ENCODE measurements at regions not wholly inside any gene's neighbourhood (a gene's known extent, or its start where the extent isn't known, plus 50 kb on each side); places are given as distances from the start of the nearest gene placed in this dataset.

DNA sequence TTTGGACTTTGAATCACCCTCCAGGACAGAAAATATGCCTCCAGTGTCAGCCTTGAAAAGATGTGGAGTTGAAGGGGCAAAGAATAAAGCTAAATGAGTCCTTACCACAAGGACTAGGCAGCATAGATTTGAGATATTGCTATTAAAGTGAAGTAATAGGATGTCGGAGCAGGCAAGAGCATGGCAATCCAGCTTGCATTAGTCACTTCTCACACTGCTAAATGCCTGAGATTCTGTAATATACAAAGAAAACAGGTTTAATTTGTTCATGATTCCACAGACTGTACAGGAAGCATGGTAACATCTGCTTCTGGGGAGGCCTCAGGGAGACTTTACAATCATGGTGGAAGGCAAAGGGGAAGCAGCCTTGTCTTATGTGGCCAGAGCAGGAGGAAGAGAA lies 109.8 kb upstream of the PCDH7 start:
- Histone ChIP-seq H3K27ac (ENCODE audit: low read depth, low read length) (no peak overlapping the region), H3K9me3 (ENCODE audit: control insufficient read depth in 1 of 2, insufficient read depth in 1 of 2, low read depth in 1 of 2, low read length in 2 of 2) (peaks cover 0 to 5% of the 10 kb centered on the region in 2 experiments; a peak in 1 of 4 replicates), H3K9ac (ENCODE audit: low read length) (no peak overlapping the region), H3K4me2 (ENCODE audit: low read length) (no peak overlapping the region), H3K36me3 (ENCODE audit: control insufficient read depth in 1 of 2, insufficient read depth in 2 of 2, low read length in 2 of 2) (no peaks in the 10 kb centered on the region), H3K27me3 (ENCODE audit: insufficient read depth, low read length) (no peaks in the 10 kb centered on the region), H3K9me2 (ENCODE audit: insufficient read depth) (no peaks in the 10 kb centered on the region), H3K4me1 (ENCODE audit: control insufficient read depth in 1 of 2, insufficient read depth in 2 of 2, low read length in 2 of 2) (no peaks in the 10 kb centered on the region), H3K4me3 (replicated peaks in 1 of 2; ENCODE audit: low read depth in 1 of 2, low read length in 2 of 2) (no peak overlapping the region), H4K20me1 (ENCODE audit: insufficient read depth) (no peaks in the 10 kb centered on the region), H2AFZ (ENCODE audit: low read depth, low read length, poor library complexity, severe bottlenecking) (no peak overlapping the region), H3K79me2 (ENCODE audit: insufficient read depth, low read length) (no peaks in the 10 kb centered on the region)
- intact Hi-C loops (cut with micrococcal nuclease), result no loop called here
- ChIA-PET CTCF (no interaction called here), POLR2A (no interaction called here), RAD21 (ENCODE audit: low non-redundant PET in 1 of 2, low total read pairs in 2 of 2, uncharacterized antibody in 2 of 2, unreplicated experiment in 2 of 2) (no interaction called here)
- BruUV-seq (replicated peaks), result no TSS peak
- ATAC-seq (no peak), DNase-seq (ENCODE audit: low read depth, low spot score) (no peak)
- TF ChIP-seq, protein P1, sequence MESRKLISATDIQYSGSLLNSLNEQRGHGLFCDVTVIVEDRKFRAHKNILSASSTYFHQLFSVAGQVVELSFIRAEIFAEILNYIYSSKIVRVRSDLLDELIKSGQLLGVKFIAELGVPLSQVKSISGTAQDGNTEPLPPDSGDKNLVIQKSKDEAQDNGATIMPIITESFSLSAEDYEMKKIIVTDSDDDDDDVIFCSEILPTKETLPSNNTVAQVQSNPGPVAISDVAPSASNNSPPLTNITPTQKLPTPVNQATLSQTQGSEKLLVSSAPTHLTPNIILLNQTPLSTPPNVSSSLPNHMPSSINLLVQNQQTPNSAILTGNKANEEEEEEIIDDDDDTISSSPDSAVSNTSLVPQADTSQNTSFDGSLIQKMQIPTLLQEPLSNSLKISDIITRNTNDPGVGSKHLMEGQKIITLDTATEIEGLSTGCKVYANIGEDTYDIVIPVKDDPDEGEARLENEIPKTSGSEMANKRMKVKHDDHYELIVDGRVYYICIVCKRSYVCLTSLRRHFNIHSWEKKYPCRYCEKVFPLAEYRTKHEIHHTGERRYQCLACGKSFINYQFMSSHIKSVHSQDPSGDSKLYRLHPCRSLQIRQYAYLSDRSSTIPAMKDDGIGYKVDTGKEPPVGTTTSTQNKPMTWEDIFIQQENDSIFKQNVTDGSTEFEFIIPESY (IDR thresholded peaks at IDR 0.05; ENCODE audit: extremely low read depth, insufficient replicate concordance, low read length), result no peak
- TF ChIP-seq, protein P2, sequence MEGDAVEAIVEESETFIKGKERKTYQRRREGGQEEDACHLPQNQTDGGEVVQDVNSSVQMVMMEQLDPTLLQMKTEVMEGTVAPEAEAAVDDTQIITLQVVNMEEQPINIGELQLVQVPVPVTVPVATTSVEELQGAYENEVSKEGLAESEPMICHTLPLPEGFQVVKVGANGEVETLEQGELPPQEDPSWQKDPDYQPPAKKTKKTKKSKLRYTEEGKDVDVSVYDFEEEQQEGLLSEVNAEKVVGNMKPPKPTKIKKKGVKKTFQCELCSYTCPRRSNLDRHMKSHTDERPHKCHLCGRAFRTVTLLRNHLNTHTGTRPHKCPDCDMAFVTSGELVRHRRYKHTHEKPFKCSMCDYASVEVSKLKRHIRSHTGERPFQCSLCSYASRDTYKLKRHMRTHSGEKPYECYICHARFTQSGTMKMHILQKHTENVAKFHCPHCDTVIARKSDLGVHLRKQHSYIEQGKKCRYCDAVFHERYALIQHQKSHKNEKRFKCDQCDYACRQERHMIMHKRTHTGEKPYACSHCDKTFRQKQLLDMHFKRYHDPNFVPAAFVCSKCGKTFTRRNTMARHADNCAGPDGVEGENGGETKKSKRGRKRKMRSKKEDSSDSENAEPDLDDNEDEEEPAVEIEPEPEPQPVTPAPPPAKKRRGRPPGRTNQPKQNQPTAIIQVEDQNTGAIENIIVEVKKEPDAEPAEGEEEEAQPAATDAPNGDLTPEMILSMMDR (IDR thresholded peaks at IDR 0.05 in 2 of 3, conservative IDR thresholded peaks at IDR 0.05 in 1 of 3; ENCODE audit: borderline replicate concordance in 1 of 3, insufficient read depth in 1 of 3, low read depth in 2 of 3, low read length in 2 of 3), result no peak

DNA sequence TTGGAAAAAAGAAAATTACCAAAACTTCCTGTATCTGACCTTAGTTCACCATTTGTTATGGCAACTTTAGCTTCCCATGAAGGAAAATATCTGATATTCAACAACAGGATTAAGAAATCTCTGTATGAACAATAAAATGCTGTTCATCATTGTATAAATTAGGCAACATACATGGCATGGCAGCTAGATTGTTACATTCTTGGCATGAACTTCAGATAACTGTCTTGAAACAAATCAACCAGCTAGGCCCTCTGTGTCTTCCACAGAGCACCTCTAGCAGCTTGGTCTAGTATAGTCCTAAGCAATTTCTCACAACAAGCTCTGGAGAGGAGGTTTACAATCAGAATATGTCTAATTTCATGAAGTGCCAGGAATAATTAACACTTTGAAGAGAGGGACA lies 105.4 kb upstream of the PCDH7 start:
- H3K4me1 ChIP-seq (ENCODE audit: control insufficient read depth in 1 of 2, insufficient read depth in 2 of 2, low read length in 2 of 2), result no peaks in the 10 kb centered on the region
- no peaks in the 10 kb centered on the region for H3K36me3 ChIP-seq (ENCODE audit: control insufficient read depth in 1 of 2, insufficient read depth in 2 of 2, low read length in 2 of 2)
- RAD21 ChIA-PET (ENCODE audit: low non-redundant PET in 1 of 2, low total read pairs in 2 of 2, uncharacterized antibody in 2 of 2, unreplicated experiment in 2 of 2), result no interaction called here
- no TSS peak for BruUV-seq (replicated peaks)
- H3K9ac ChIP-seq (ENCODE audit: low read length), result no peak overlapping the region
- POLR2A ChIA-PET, result no interaction called here
- no peak overlapping the region for H3K27ac ChIP-seq (ENCODE audit: low read depth, low read length)
- H4K20me1 ChIP-seq (ENCODE audit: insufficient read depth), result no peaks in the 10 kb centered on the region
- ATAC-seq, result no peak
- no peak for DNase-seq (ENCODE audit: low read depth, low spot score)
- no peak overlapping the region for H3K4me3 ChIP-seq (replicated peaks in 1 of 2; ENCODE audit: low read depth in 1 of 2, low read length in 2 of 2)
- H3K79me2 ChIP-seq (ENCODE audit: insufficient read depth, low read length), result no peaks in the 10 kb centered on the region
- H3K9me2 ChIP-seq (ENCODE audit: insufficient read depth), result no peaks in the 10 kb centered on the region
- no peaks in the 10 kb centered on the region for H3K9me3 ChIP-seq (ENCODE audit: control insufficient read depth in 1 of 2, insufficient read depth in 1 of 2, low read depth in 1 of 2, low read length in 2 of 2)
- TF ChIP-seq, protein P3, sequence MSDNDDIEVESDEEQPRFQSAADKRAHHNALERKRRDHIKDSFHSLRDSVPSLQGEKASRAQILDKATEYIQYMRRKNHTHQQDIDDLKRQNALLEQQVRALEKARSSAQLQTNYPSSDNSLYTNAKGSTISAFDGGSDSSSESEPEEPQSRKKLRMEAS (IDR thresholded peaks at IDR 0.05), result no peak
- TF ChIP-seq ELF1 (IDR thresholded peaks at IDR 0.05; ENCODE audit: borderline replicate concordance, low read depth) (no peak), TCF7L2 (IDR thresholded peaks at IDR 0.05; ENCODE audit: borderline replicate concordance, extremely low read depth, insufficient read depth, insufficient read length) (no peak), YY1 (IDR thresholded peaks at IDR 0.05; ENCODE audit: extremely low read depth, insufficient replicate concordance, low read depth, low read length) (no peak), ZFX (IDR thresholded peaks at IDR 0.05) (no peak), POLR2AphosphoS5 (IDR thresholded peaks at IDR 0.05; ENCODE audit: low read depth, low read length) (no peak), EZH2phosphoT487 (IDR thresholded peaks at IDR 0.05; ENCODE audit: borderline replicate concordance) (no peak)
- TF ChIP-seq, protein P2 (IDR thresholded peaks at IDR 0.05 in 2 of 3, conservative IDR thresholded peaks at IDR 0.05 in 1 of 3; ENCODE audit: borderline replicate concordance in 1 of 3, insufficient read depth in 1 of 3, low read depth in 2 of 3, low read length in 2 of 3), result no peak
- TF ChIP-seq, protein P1 (IDR thresholded peaks at IDR 0.05; ENCODE audit: extremely low read depth, insufficient replicate concordance, low read length), result no peak
- intact Hi-C loops (cut with micrococcal nuclease), result no loop called here
- no peak overlapping the region for H3K4me2 ChIP-seq (ENCODE audit: low read length)
- CTCF ChIA-PET, result no interaction called here
- peak overlapping the region; percentile 79 for H2AFZ ChIP-seq (ENCODE audit: low read depth, low read length, poor library complexity, severe bottlenecking)
- H3K27me3 ChIP-seq (ENCODE audit: insufficient read depth, low read length), result no peaks in the 10 kb centered on the region

All from HCT116 (cell line).